Inferior parietal cortex (tissue), 1 donor: ENCODE measurements at regions not wholly inside any gene's neighbourhood (a gene's known extent, or its start where the extent isn't known, plus 50 kb on each side); places are given as distances from the start of the nearest gene placed in this dataset.

Source experiments
- DNase-seq: peaks from one replicate; pipeline ENCODE4 v3.0.0-alpha.2; 2016; ENCODE audit errors: extremely low spot score

GRCh38 chr5:17167171-17167891, 50.1 kb upstream of the BASP1 start:
- DNase-seq, result no peak
